ENCODE measurements at regions not wholly inside any gene's neighbourhood (a gene's known extent, or its start where the extent isn't known, plus 50 kb on each side); places are given as distances from the start of the nearest gene placed in this dataset.

GRCh38 chr3:177449360-177450006 lies 252.2 kb upstream of the TBL1XR1 start:
- TF ChIP-seq, protein P1, sequence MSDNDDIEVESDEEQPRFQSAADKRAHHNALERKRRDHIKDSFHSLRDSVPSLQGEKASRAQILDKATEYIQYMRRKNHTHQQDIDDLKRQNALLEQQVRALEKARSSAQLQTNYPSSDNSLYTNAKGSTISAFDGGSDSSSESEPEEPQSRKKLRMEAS (IDR thresholded peaks at IDR 0.05; ENCODE audit: low read depth, low read length) = no peak
- no peak for TF ChIP-seq POLR2A (IDR thresholded peaks at IDR 0.05; ENCODE audit: extremely low read depth, insufficient read length)
- TF ChIP-seq, protein P2, sequence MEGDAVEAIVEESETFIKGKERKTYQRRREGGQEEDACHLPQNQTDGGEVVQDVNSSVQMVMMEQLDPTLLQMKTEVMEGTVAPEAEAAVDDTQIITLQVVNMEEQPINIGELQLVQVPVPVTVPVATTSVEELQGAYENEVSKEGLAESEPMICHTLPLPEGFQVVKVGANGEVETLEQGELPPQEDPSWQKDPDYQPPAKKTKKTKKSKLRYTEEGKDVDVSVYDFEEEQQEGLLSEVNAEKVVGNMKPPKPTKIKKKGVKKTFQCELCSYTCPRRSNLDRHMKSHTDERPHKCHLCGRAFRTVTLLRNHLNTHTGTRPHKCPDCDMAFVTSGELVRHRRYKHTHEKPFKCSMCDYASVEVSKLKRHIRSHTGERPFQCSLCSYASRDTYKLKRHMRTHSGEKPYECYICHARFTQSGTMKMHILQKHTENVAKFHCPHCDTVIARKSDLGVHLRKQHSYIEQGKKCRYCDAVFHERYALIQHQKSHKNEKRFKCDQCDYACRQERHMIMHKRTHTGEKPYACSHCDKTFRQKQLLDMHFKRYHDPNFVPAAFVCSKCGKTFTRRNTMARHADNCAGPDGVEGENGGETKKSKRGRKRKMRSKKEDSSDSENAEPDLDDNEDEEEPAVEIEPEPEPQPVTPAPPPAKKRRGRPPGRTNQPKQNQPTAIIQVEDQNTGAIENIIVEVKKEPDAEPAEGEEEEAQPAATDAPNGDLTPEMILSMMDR (IDR thresholded peaks at IDR 0.05; ENCODE audit: low read depth, low read length) = no peak
